ENCODE measurements at regions not wholly inside any gene's neighbourhood (a gene's known extent, or its start where the extent isn't known, plus 50 kb on each side); places are given as distances from the start of the nearest gene placed in this dataset.

GRCh38 chr21:17690078-17690494 is 77.4 kb upstream of the BTG3 start (continued):
- TF ChIP-seq TEAD1 (CRISPR knock-in tag; IDR thresholded peaks at IDR 0.05) = peak in 1 of 2 experiments; percentile 76; a peak in 1 of 4 replicates
- no peak for TF ChIP-seq ZNF707 (CRISPR knock-in tag; conservative IDR thresholded peaks at IDR 0.05)
- TF ChIP-seq DNMT1 (IDR thresholded peaks at IDR 0.05) = no peak
- peak; percentile 75 for TF ChIP-seq ZNF766 (CRISPR knock-in tag; conservative IDR thresholded peaks at IDR 0.05)
- TF ChIP-seq SAP30 (IDR thresholded peaks at IDR 0.05; ENCODE audit: borderline replicate concordance, insufficient read depth, low read depth, low read length, poor library complexity, severe bottlenecking) = no peak
- TF ChIP-seq ZSCAN29 (IDR thresholded peaks at IDR 0.05) = no peak
- no peak; the same call in 1 of the 2 replicates for TF ChIP-seq GMEB1 (CRISPR knock-in tag; IDR thresholded peaks at IDR 0.05)
- no peak for TF ChIP-seq EP300 (IDR thresholded peaks at IDR 0.05; ENCODE audit: low read length)
- no peak for TF ChIP-seq NCOA4 (IDR thresholded peaks at IDR 0.05; ENCODE audit: partially characterized antibody)
- TF ChIP-seq PHF20 (IDR thresholded peaks at IDR 0.05; ENCODE audit: partially characterized antibody) = no peak
- TF ChIP-seq SNRNP70 (optimal IDR thresholded peaks at IDR 0.05; ENCODE audit: low read depth, low read length) = no peak
- TF ChIP-seq TCF3 (CRISPR knock-in tag; IDR thresholded peaks at IDR 0.05) = no peak
- no peak for TF ChIP-seq MED1 (CRISPR knock-in tag; IDR thresholded peaks at IDR 0.05; ENCODE audit: borderline replicate concordance)
- TF ChIP-seq ZEB2 (IDR thresholded peaks at IDR 0.05) = no peak
- TF ChIP-seq ZNF785 (CRISPR knock-in tag; IDR thresholded peaks at IDR 0.05) = no peak
- 0 out of 2 replicates have a peak, but pooled peaks have one; percentile 39 for TF ChIP-seq ZNF134 (CRISPR knock-in tag; conservative IDR thresholded peaks at IDR 0.05)
- no peak for TF ChIP-seq COPS2 (conservative IDR thresholded peaks at IDR 0.05)
